Right cardiac atrium (tissue), 5 donors: ENCODE measurements at regions not wholly inside any gene's neighbourhood (a gene's known extent, or its start where the extent isn't known, plus 50 kb on each side); places are given as distances from the start of the nearest gene placed in this dataset.

ENCODE experiments used
- ATAC-seq, 2 donors: fragments of 200-7000 bp; cut with Tn5 transposase; one replicate each; pipeline versions ENCODE4 v1.8.0 to v1.9.1; 2020; ENCODE audit warnings: moderate library complexity in 2 of 2, mild to moderate bottlenecking in 1 of 2
- DNase-seq, 3 donors: peaks; one replicate each; pipeline ENCODE4 v3.0.0-alpha.2; 2020
- H3K27ac ChIP-seq: one replicate; pipeline ENCODE4 v1.5.1; 2013; ENCODE audit warnings: mild to moderate bottlenecking, low read length, control low read depth, moderate library complexity
- H3K27me3 ChIP-seq: one replicate; pipeline ENCODE4 v1.6.1; 2013; ENCODE audit not compliant: control insufficient read depth, insufficient read depth
- H3K4me1 ChIP-seq: one replicate; pipeline ENCODE4 v1.6.1; 2013; ENCODE audit warnings: low read length; ENCODE audit not compliant: control insufficient read depth, insufficient read depth
- H3K4me3 ChIP-seq: one replicate; pipeline ENCODE4 v1.5.1; 2013; ENCODE audit warnings: low read length, control low read depth
- H3K9me3 ChIP-seq: one replicate; pipeline ENCODE4 v1.6.1; 2013; ENCODE audit warnings: low read length; ENCODE audit not compliant: control insufficient read depth
- WGBS: extraction: QIAGEN DNeasy Blood & Tissue Kit; methylation state at CpG from one replicate; pipeline ENCODE4 v1.1.7; 2013; 5-methylcytosine and 5-hydroxymethylcytosine counted together
- intact Hi-C, 4 donors: fragments of 100-400 bp; cut with DNase I; formaldehyde crosslinking; loops; one replicate each; pipeline versions ENCODE4 v1.11.0 to v1.14.0; 2022 to 2023
- donor health status: healthy with polysubstance abuse.
- donor health status: DM: no; HTN: yes; CAD: no.
- donor health status: DM: no; HTN: no; CAD: no.
- donor health status: DM: no; HTN: yes; CAD: no; lungs with severe emphysema.
- donor health status: DM: yes; HTN: yes; CAD: no.

- Histone ChIP-seq H3K4me1 (no peaks in the 10 kb centered on the region), H3K27ac (no peak overlapping the region), H3K9me3 (no peaks in the 10 kb centered on the region), H3K4me3 (no peak overlapping the region), H3K27me3 (no peaks in the 10 kb centered on the region)
- DNase-seq (no peak), ATAC-seq (no peak)
- intact Hi-C loops, result no loop called here
- WGBS, result 80% methylated on average over 12 of the region's 12 CpGs
Observed at GRCh38 chr1:4972761-4973320, 318.4 kb downstream of the AJAP1 start.

- ATAC-seq, result no peak
- no peak for DNase-seq
- Histone ChIP-seq H3K4me1 (no peaks in the 10 kb centered on the region), H3K27me3 (no peaks in the 10 kb centered on the region), H3K9me3 (no peaks in the 10 kb centered on the region), H3K4me3 (no peak overlapping the region), H3K27ac (no peak overlapping the region)
- intact Hi-C loops, result no loop called here
- WGBS, result 83% methylated on average over 3 of the region's 3 CpGs
Observed at GRCh38 chr1:4971666-4972065, 317.3 kb downstream of the AJAP1 start.

- no peaks in the 10 kb centered on the region for H3K4me1 ChIP-seq
- ATAC-seq, result no peak
- H3K27me3 ChIP-seq, result no peaks in the 10 kb centered on the region
- no peaks in the 10 kb centered on the region for H3K9me3 ChIP-seq
- DNase-seq, result no peak
- no peak overlapping the region for H3K27ac ChIP-seq
- 63% methylated on average over 3 of the region's 3 CpGs for WGBS
- intact Hi-C loops, result no loop called here
- no peak overlapping the region for H3K4me3 ChIP-seq
Observed at GRCh38 chr1:4970532-4970931, 316.1 kb downstream of the AJAP1 start.

- Histone ChIP-seq H3K9me3 (no peaks in the 10 kb centered on the region), H3K4me3 (no peak overlapping the region), H3K27me3 (no peaks in the 10 kb centered on the region), H3K27ac (no peak overlapping the region), H3K4me1 (no peaks in the 10 kb centered on the region)
- intact Hi-C loops, result no loop called here
- WGBS, result 88% methylated on average over 4 of the region's 4 CpGs
- ATAC-seq (no peak), DNase-seq (no peak)
Observed at GRCh38 chr1:4969556-4970129, 315.2 kb downstream of the AJAP1 start.

GRCh38 chr1:4965346-4966075 lies 311.1 kb downstream of the AJAP1 start:
- Histone ChIP-seq H3K9me3 (no peaks in the 10 kb centered on the region), H3K27ac (no peak overlapping the region), H3K27me3 (no peaks in the 10 kb centered on the region), H3K4me1 (no peaks in the 10 kb centered on the region), H3K4me3 (no peak overlapping the region)
- intact Hi-C loops, result no loop called here
- DNase-seq, result no peak
- ATAC-seq, result no peak
- whole genome bisulfite sequencing, result 27% methylated on average over 5 of the region's 5 CpGs

- DNase-seq (no peak), ATAC-seq (no peak)
- no peaks in the 10 kb centered on the region for H3K4me1 ChIP-seq
- no peak overlapping the region for H3K4me3 ChIP-seq
- intact Hi-C loops, result no loop called here
- no peaks in the 10 kb centered on the region for H3K27me3 ChIP-seq
- no peak overlapping the region for H3K27ac ChIP-seq
- no peaks in the 10 kb centered on the region for H3K9me3 ChIP-seq
- WGBS, result 63% methylated on average over 13 of the region's 13 CpGs
Observed at GRCh38 chr1:4964634-4965345, 310.4 kb downstream of the AJAP1 start.

- 73% methylated on average over 8 of the region's 8 CpGs for WGBS
- Histone ChIP-seq H3K4me3 (no peak overlapping the region), H3K9me3 (no peaks in the 10 kb centered on the region), H3K27ac (no peak overlapping the region), H3K4me1 (no peaks in the 10 kb centered on the region), H3K27me3 (no peaks in the 10 kb centered on the region)
- ATAC-seq, result no peak
- intact Hi-C loops, result no loop called here
- no peak for DNase-seq
Observed at GRCh38 chr1:4963251-4963650, 308.8 kb downstream of the AJAP1 start.

- intact Hi-C loops, result no loop called here
- H3K27me3 ChIP-seq, result no peaks in the 10 kb centered on the region
- 77% methylated on average over 10 of the region's 10 CpGs for WGBS
Observed at GRCh38 chr1:4962836-4963235, 308.4 kb downstream of the AJAP1 start.

GRCh38 chr1:4961935-4962645 lies 307.7 kb downstream of the AJAP1 start:
- no peak overlapping the region for H3K4me3 ChIP-seq
- no peaks in the 10 kb centered on the region for H3K9me3 ChIP-seq
- no peaks in the 10 kb centered on the region for H3K4me1 ChIP-seq
- H3K27ac ChIP-seq, result no peak overlapping the region
- WGBS, result 81% methylated on average over 8 of the region's 8 CpGs
- intact Hi-C loops, result no loop called here
- ATAC-seq (no peak), DNase-seq (no peak)
- H3K27me3 ChIP-seq, result no peaks in the 10 kb centered on the region

More at GRCh38 chr1:4962836-4963235, 308.4 kb downstream of the AJAP1 start:
- Histone ChIP-seq H3K9me3 (no peaks in the 10 kb centered on the region), H3K27ac (no peak overlapping the region), H3K4me1 (no peaks in the 10 kb centered on the region), H3K4me3 (no peak overlapping the region)
- no peak for DNase-seq
- ATAC-seq, result no peak

- no peaks in the 10 kb centered on the region for H3K9me3 ChIP-seq
- H3K4me3 ChIP-seq, result no peak overlapping the region
- no peaks in the 10 kb centered on the region for H3K4me1 ChIP-seq
- ATAC-seq, result no peak
- intact Hi-C loops, result no loop called here
- 81% methylated on average over 16 of the region's 16 CpGs for WGBS
- no peak overlapping the region for H3K27ac ChIP-seq
- no peak for DNase-seq
- H3K27me3 ChIP-seq, result no peaks in the 10 kb centered on the region
Observed at GRCh38 chr1:4960782-4961475, 306.5 kb downstream of the AJAP1 start.
